HepG2 (cell line): ENCODE measurements at regions not wholly inside any gene's neighbourhood (a gene's known extent, or its start where the extent isn't known, plus 50 kb on each side); places are given as distances from the start of the nearest gene placed in this dataset.

Source experiments
- ATAC-seq: fragments of 200-7000 bp; cut with Tn5 transposase; 3 replicates; pipeline ENCODE4 v1.9.1; 2020; ENCODE audit warnings: mild to moderate bottlenecking, moderate library complexity
- BruUV-seq: library from RNA; stranded (reverse); fragments of 400-500 nt; replicated peaks from 2 replicates; lab custom pipeline; 2021; lab: Mats Ljungman, UMichigan
- CTCF ChIA-PET: fragments of 300-600 bp; formaldehyde crosslinking; extraction: SDS; loops from one replicate; lab custom pipeline; 2021; ENCODE audit warnings: low total read pairs, inconsistent platforms, low intra/inter-chr PET ratio; lab: Yijun Ruan, JAX
- POLR2A ChIA-PET: fragments of 350-600 bp; sonication (Branson Sonifier 250); formaldehyde crosslinking; loops from one replicate; lab custom pipeline; 2020; ENCODE audit warnings: antibody characterized with exemption, inconsistent platforms; lab: Yijun Ruan, JAX
- DNase-seq: peaks from one replicate; pipeline ENCODE4 v3.0.0-alpha.2; 2015; ENCODE audit warnings: low spot score
- FAIRE-seq: peaks from 3 replicates; lab custom pipeline; 2011; peaks lifted over from hg19 to GRCh38; lab: Jason Lieb, UNC
- H2AFZ ChIP-seq: one replicate; pipeline ENCODE4 v1.6.1; 2011; ENCODE audit warnings: low read length, inconsistent platforms
- H3K27ac ChIP-seq: fragments of 300-600 bp; 3 replicates; pipeline ENCODE4 v1.8.0; 2011; ENCODE audit warnings: mixed run types, mild to moderate bottlenecking, mixed read lengths, low read length, inconsistent platforms; ENCODE audit not compliant: insufficient read depth; ENCODE audit errors: extremely low read length
- H3K27me3 ChIP-seq, 2 experiments: fragments of 200-600 bp in 1 of 2; 2 replicates in 1 of 2; 3 replicates in 1 of 2; pipeline versions ENCODE4 v1.6.0 to v1.8.0; 2011; ENCODE audit warnings: low read length in 2 of 2, mild to moderate bottlenecking in 2 of 2, moderate library complexity in 2 of 2, inconsistent platforms in 1 of 2; ENCODE audit not compliant: insufficient read depth in 2 of 2, control insufficient read depth in 1 of 2
- H3K36me3 ChIP-seq, 2 experiments: fragments of 200-600 bp in 1 of 2; replicated peaks in 1 of 2; 2 replicates in 1 of 2; 3 replicates in 1 of 2; pipeline versions ENCODE4 v1.5.1 to v1.8.0; 2011; ENCODE audit warnings: low read length in 2 of 2, inconsistent platforms in 1 of 2; ENCODE audit not compliant: insufficient read depth in 2 of 2, control insufficient read depth in 1 of 2
- H3K4me1 ChIP-seq: 2 replicates; pipeline ENCODE4 v1.5.1; 2012; ENCODE audit warnings: low read length, inconsistent platforms; ENCODE audit not compliant: insufficient read depth
- H3K4me2 ChIP-seq: 2 replicates; pipeline ENCODE4 v1.6.0; 2011; ENCODE audit warnings: low read depth, low read length, inconsistent platforms
- H3K4me3 ChIP-seq, 3 experiments: fragments of 200-600 bp in 1 of 3; sonication (generic), shearing (Covaris generic) in 1 of 3; replicated peaks in 1 of 3; 2 replicates each; pipeline ENCODE4 v1.5.1; 2011 to 2016; ENCODE audit warnings: low read length in 3 of 3, inconsistent platforms in 2 of 3, low read depth in 2 of 3, mild to moderate bottlenecking in 2 of 3, control low read depth in 1 of 3, mixed read lengths in 1 of 3; ENCODE audit not compliant: insufficient read depth in 1 of 3
- H3K79me2 ChIP-seq: one replicate; pipeline ENCODE4 v1.6.1; 2011; ENCODE audit warnings: low read length, inconsistent platforms; ENCODE audit not compliant: insufficient read depth
- H3K9ac ChIP-seq: 2 replicates; pipeline ENCODE4 v1.6.0; 2011; ENCODE audit warnings: mild to moderate bottlenecking, low read depth, low read length, inconsistent platforms; ENCODE audit not compliant: insufficient read depth
- H3K9me3 ChIP-seq: 2 replicates; pipeline ENCODE4 v1.5.1; 2012; ENCODE audit warnings: mild to moderate bottlenecking, low read length
- H4K20me1 ChIP-seq: 2 replicates; pipeline ENCODE4 v1.6.0; 2011; ENCODE audit warnings: inconsistent platforms, mild to moderate bottlenecking, low read length, moderate library complexity; ENCODE audit not compliant: insufficient read depth
- ARID5B ChIP-seq: IDR thresholded peaks from 2 replicates; pipeline ENCODE4 v1.4.0; 2020; ENCODE audit warnings: mild to moderate bottlenecking, missing genetic modification reagents
- DZIP1 ChIP-seq: sonication (generic); formaldehyde crosslinking; IDR thresholded peaks from 2 replicates; pipeline ENCODE4 v1.5.0; 2020; ENCODE audit warnings: mild to moderate bottlenecking, missing genetic modification reagents
- EP300 ChIP-seq, 3 experiments: sonication (generic) in 1 of 3; formaldehyde crosslinking in 1 of 3; IDR thresholded peaks; 2 replicates each; pipeline versions ENCODE4 v1.5.1 to v1.6.1; 2011 to 2020; ENCODE audit warnings: low read depth in 2 of 3, low read length in 2 of 3, borderline replicate concordance in 1 of 3, improper control_type of control experiment in 1 of 3, mild to moderate bottlenecking in 1 of 3, missing genetic modification reagents in 1 of 3, moderate library complexity in 1 of 3
- ETV5 ChIP-seq: IDR thresholded peaks from 2 replicates; pipeline ENCODE4 v1.6.1; 2018; ENCODE audit warnings: missing biosample characterization, missing genetic modification reagents, inconsistent platforms, borderline replicate concordance
- FUBP1 ChIP-seq: sonication (generic); formaldehyde crosslinking; IDR thresholded peaks from 2 replicates; pipeline ENCODE4 v1.5.1; 2020; ENCODE audit warnings: missing genetic modification reagents, mild to moderate bottlenecking, borderline replicate concordance
- HNF4A ChIP-seq: sonication (generic); formaldehyde crosslinking; IDR thresholded peaks from 2 replicates; pipeline ENCODE4 v1.4.0; 2020; ENCODE audit warnings: missing genetic modification reagents
- ZFYVE20 ChIP-seq: sonication (generic); formaldehyde crosslinking; IDR thresholded peaks from 2 replicates; pipeline ENCODE4 v1.8.0; 2023; ENCODE audit warnings: low read depth, mild to moderate bottlenecking, moderate library complexity, missing genetic modification reagents, borderline replicate concordance
- ZIK1 ChIP-seq: sonication (generic); formaldehyde crosslinking; IDR thresholded peaks from 2 replicates; pipeline ENCODE4 v1.5.0; 2020; ENCODE audit warnings: mild to moderate bottlenecking, low read depth, missing genetic modification reagents, borderline replicate concordance
- ZNF3 ChIP-seq: IDR thresholded peaks from 2 replicates; pipeline ENCODE4 v1.7.0; 2017; ENCODE audit warnings: inconsistent platforms
- ZNF576 ChIP-seq: sonication (generic); formaldehyde crosslinking; IDR thresholded peaks from 2 replicates; pipeline ENCODE4 v1.4.0; 2020; ENCODE audit warnings: mild to moderate bottlenecking, missing genetic modification reagents
- ZSCAN9 ChIP-seq: IDR thresholded peaks from 2 replicates; pipeline ENCODE4 v1.6.1; 2016; ENCODE audit warnings: borderline replicate concordance
- WGBS: methylation state at CpG from one replicate; pipeline ENCODE4 v1.1.6; 2017; ENCODE audit warnings: low lambda C conversion rate; 5-methylcytosine and 5-hydroxymethylcytosine counted together
- in situ Hi-C: cut with HindIII; loops from 2 replicates; pipeline ENCODE4 v1.10.0; 2017; ENCODE audit warnings: low pct_unique_long_range_greater_than_20kb; ENCODE audit not compliant: extremely low pct_ligation_motif_present
- intact Hi-C: fragments of 100-400 bp; cut with micrococcal nuclease; formaldehyde crosslinking; loops from one replicate; pipeline ENCODE4 v1.10.0; 2022; ENCODE audit not compliant: unreplicated experiment
- TF ChIP-seq, protein P1 (sequence below): sonication (generic); formaldehyde crosslinking; IDR thresholded peaks from 2 replicates; pipeline ENCODE4 v1.8.0; 2023; ENCODE audit warnings: mild to moderate bottlenecking, missing genetic modification reagents
- TF ChIP-seq, protein P2 (sequence below): IDR thresholded peaks from 2 replicates; pipeline ENCODE4 v1.6.1; 2016; ENCODE audit warnings: missing compliant biosample characterization, missing genetic modification reagents, borderline replicate concordance

DNA sequence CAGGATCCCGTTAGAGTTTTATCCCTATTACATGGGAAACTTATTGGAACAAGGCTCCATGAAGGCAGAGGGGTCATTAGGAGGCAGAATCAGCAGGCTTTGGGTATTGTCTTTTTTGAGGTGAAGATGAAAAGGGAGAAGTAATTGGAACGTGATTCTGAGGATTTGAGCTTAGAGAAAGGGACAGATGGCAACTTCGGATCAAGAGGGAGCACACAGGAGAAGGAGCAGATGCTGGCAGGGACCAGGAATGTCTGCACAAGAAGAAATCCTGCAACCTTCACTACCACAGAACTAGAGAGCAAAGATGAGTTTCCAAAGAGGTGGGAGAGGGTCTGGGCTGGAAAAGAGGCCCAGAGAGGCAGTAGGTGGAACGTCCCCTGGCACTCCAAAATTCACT, 202.8 kb downstream of the RRAGC start:
- FAIRE-seq, result no peak
- TF ChIP-seq DZIP1 (CRISPR knock-in tag) (no peak), ZFYVE20 (CRISPR knock-in tag) (no peak), ZIK1 (no peak), ZSCAN9 (CRISPR knock-in tag) (no peak), ZNF3 (CRISPR knock-in tag) (no peak), EP300 (IDR thresholded peaks at IDR 0.05; ENCODE audit: low read depth in 2 of 2, low read length in 2 of 2) (no peak), EP300 (CRISPR knock-in tag; IDR thresholded peaks at IDR 0.05; ENCODE audit: borderline replicate concordance) (no peak), ZNF576 (no peak), FUBP1 (CRISPR knock-in tag) (no peak), ARID5B (CRISPR knock-in tag) (no peak), HNF4A (CRISPR knock-in tag) (no peak), ETV5 (CRISPR knock-in tag) (no peak)
- TF ChIP-seq, protein P1, sequence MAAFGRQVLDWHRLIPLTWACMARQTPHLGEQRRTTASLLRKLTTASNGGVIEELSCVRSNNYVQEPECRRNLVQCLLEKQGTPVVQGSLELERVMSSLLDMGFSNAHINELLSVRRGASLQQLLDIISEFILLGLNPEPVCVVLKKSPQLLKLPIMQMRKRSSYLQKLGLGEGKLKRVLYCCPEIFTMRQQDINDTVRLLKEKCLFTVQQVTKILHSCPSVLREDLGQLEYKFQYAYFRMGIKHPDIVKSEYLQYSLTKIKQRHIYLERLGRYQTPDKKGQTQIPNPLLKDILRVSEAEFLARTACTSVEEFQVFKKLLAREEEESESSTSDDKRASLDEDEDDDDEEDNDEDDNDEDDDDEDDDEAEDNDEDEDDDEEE (CRISPR knock-in tag), result no peak
- TF ChIP-seq, protein P2, sequence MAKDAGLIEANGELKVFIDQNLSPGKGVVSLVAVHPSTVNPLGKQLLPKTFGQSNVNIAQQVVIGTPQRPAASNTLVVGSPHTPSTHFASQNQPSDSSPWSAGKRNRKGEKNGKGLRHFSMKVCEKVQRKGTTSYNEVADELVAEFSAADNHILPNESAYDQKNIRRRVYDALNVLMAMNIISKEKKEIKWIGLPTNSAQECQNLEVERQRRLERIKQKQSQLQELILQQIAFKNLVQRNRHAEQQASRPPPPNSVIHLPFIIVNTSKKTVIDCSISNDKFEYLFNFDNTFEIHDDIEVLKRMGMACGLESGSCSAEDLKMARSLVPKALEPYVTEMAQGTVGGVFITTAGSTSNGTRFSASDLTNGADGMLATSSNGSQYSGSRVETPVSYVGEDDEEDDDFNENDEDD (CRISPR knock-in tag), result no peak

More for the DNA sequence above, 202.8 kb downstream of the RRAGC start:
- Histone ChIP-seq H3K4me3 (no peak overlapping the region), H3K36me3 (no peaks in the 10 kb centered on the region), H2AFZ (no peak overlapping the region), H3K4me1 (no peaks in the 10 kb centered on the region), H4K20me1 (no peaks in the 10 kb centered on the region), H3K27ac (no peak overlapping the region), H3K4me2 (no peak overlapping the region), H3K27me3 (peaks cover 2 to 24% of the 10 kb centered on the region in 2 experiments; a peak in 2 of 5 replicates), H3K9ac (no peak overlapping the region), H3K79me2 (no peaks in the 10 kb centered on the region), H3K9me3 (no peaks in the 10 kb centered on the region)
- POLR2A ChIA-PET, result no interaction called here
- ATAC-seq (no peak), DNase-seq (no peak)
- WGBS, result 0% methylated on average over 4 of the region's 4 CpGs
- no TSS peak for BruUV-seq
- in situ Hi-C loops, result no loop called here
- intact Hi-C loops, result no loop called here
- CTCF ChIA-PET, result no interaction called here
